Ovary (tissue), 7 donors: ENCODE measurements at regions not wholly inside any gene's neighbourhood (a gene's known extent, or its start where the extent isn't known, plus 50 kb on each side); places are given as distances from the start of the nearest gene placed in this dataset.

ENCODE experiments used
- DNase-seq, 5 donors: peaks; one replicate each; pipeline ENCODE4 v3.0.0-alpha.2; 2019 to 2020
- H3K27ac ChIP-seq, 2 donors: fragments of 200-600 bp; one replicate each; pipeline versions ENCODE4 v1.5.1 to v1.8.0; 2019 to 2022
- H3K27me3 ChIP-seq: fragments of 200-600 bp; one replicate; pipeline ENCODE4 v1.8.0; 2022
- H3K36me3 ChIP-seq: fragments of 200-600 bp; sonication (generic); one replicate; pipeline ENCODE4 v1.5.1; 2019
- H3K4me1 ChIP-seq: one replicate; pipeline ENCODE4 v1.8.1; 2013; ENCODE audit warnings: mild to moderate bottlenecking, moderate library complexity; ENCODE audit not compliant: insufficient read depth
- H3K4me3 ChIP-seq: fragments of 200-600 bp; sonication (generic); one replicate; pipeline ENCODE4 v1.5.1; 2017
- H3K9me3 ChIP-seq, 2 donors: fragments of 200-600 bp in 1 of 2; sonication (generic) in 1 of 2; one replicate each; pipeline versions ENCODE4 v1.5.1 to v1.8.1; 2013 to 2019; ENCODE audit warnings: mild to moderate bottlenecking in 1 of 2, moderate library complexity in 1 of 2
- CTCF ChIP-seq, 3 donors: fragments of 450-650 bp in 2 of 3; fragments of 200-600 bp in 1 of 3; IDR thresholded peaks; one replicate each; pipeline versions ENCODE4 v1.5.1 to v1.8.0; 2016 to 2022; ENCODE audit warnings: antibody characterized with exemption in 3 of 3, mild to moderate bottlenecking in 1 of 3
- EP300 ChIP-seq: sonication (generic); formaldehyde crosslinking; IDR thresholded peaks from one replicate; pipeline ENCODE4 v1.6.1; 2017; ENCODE audit warnings: antibody characterized with exemption
- POLR2A ChIP-seq: fragments of 450-650 bp; IDR thresholded peaks from one replicate; pipeline ENCODE4 v1.6.1; 2017; ENCODE audit warnings: antibody characterized with exemption, mild to moderate bottlenecking, moderate library complexity
- WGBS, 3 donors: extraction: QIAGEN DNeasy Blood & Tissue Kit in 1 of 3; methylation state at CpG; one replicate each; pipeline versions ENCODE4 v1.1.5 to v1.1.7; 2013 to 2017; 5-methylcytosine and 5-hydroxymethylcytosine counted together
- intact Hi-C, 4 donors: fragments of 100-400 bp; cut with DNase I; formaldehyde crosslinking; loops; one replicate each; pipeline versions ENCODE4 v1.11.0 to v1.15.1; 2022 to 2023
- donor health status: DM: no; HTN: no; CAD: no; lungs with moderate emphysema.
- donor health status: DM: no; HTN: no; CAD: no.
- donor health status: Bipolar disorder and iron deficiency.
- donor health status: DM: no; HTN: no; CAD: no.
- donor health status: DM: yes; HTN: yes; CAD: no.

GRCh38 chr7:96901822-96902445, 103.4 kb upstream of the DLX6 start:
- intact Hi-C loops: no loop called here
- no peak for DNase-seq
- WGBS, 3 donors: 44 to 55% (median 48%) methylated on average over 3 of the region's 3 CpGs

GRCh38 chr7:96903906-96904305, 101.4 kb upstream of the DLX6 start:
- Histone ChIP-seq H3K4me3 (no peak overlapping the region), H3K9me3 (no peaks in the 10 kb centered on the region), H3K36me3 (no peaks in the 10 kb centered on the region), H3K27ac (no peak overlapping the region), H3K27me3 (no peaks in the 10 kb centered on the region), H3K4me1 (no peaks in the 10 kb centered on the region)
- intact Hi-C loops: no loop called here
- no peak for TF ChIP-seq POLR2A
- no peak for TF ChIP-seq EP300
- TF ChIP-seq CTCF (IDR thresholded peaks at IDR 0.05): no peak
- DNase-seq: no peak

More at GRCh38 chr7:96901822-96902445, 103.4 kb upstream of the DLX6 start:
- no peaks in the 10 kb centered on the region for H3K27me3 ChIP-seq
- TF ChIP-seq POLR2A (no peak), CTCF (IDR thresholded peaks at IDR 0.05) (no peak), EP300 (no peak)
- H3K9me3 ChIP-seq: no peaks in the 10 kb centered on the region
- no peak overlapping the region for H3K4me3 ChIP-seq
- H3K36me3 ChIP-seq: no peaks in the 10 kb centered on the region
- H3K27ac ChIP-seq: no peak overlapping the region
- no peaks in the 10 kb centered on the region for H3K4me1 ChIP-seq

- no peaks in the 10 kb centered on the region for H3K27me3 ChIP-seq
- H3K9me3 ChIP-seq: no peaks in the 10 kb centered on the region
- H3K4me3 ChIP-seq: no peak overlapping the region
- no peak for TF ChIP-seq CTCF (IDR thresholded peaks at IDR 0.05)
- no peak for TF ChIP-seq POLR2A
- no peak for TF ChIP-seq EP300
- 72 to 88% (median 78%) methylated on average over 3 of the region's 3 CpGs for WGBS, 3 donors
- no peak overlapping the region for H3K27ac ChIP-seq
- no peaks in the 10 kb centered on the region for H3K4me1 ChIP-seq
- no peak for DNase-seq
- H3K36me3 ChIP-seq: no peaks in the 10 kb centered on the region
- intact Hi-C loops: no loop called here
These were observed 94.9 kb upstream of the DLX6 start for GRCh38 chr7:96910486-96910885.

GRCh38 chr7:96915029-96915428, 90.3 kb upstream of the DLX6 start:
- Histone ChIP-seq H3K27ac (no peak overlapping the region), H3K27me3 (no peaks in the 10 kb centered on the region), H3K36me3 (no peaks in the 10 kb centered on the region), H3K9me3 (no peaks in the 10 kb centered on the region), H3K4me3 (no peak overlapping the region), H3K4me1 (no peaks in the 10 kb centered on the region)
- TF ChIP-seq CTCF (IDR thresholded peaks at IDR 0.05) (no peak), EP300 (no peak), POLR2A (no peak)
- intact Hi-C loops: no loop called here
- WGBS, 3 donors: 17 to 24% (median 17%) methylated on average over 1 of the region's 1 CpG
- DNase-seq: no peak
